Stimulated activated CD4-positive, alpha-beta T cell treated with anti-CD3 and anti-CD28 coated beads, Interleukin-1b, Interleukin-23, amount 100 ng/mL, for 4 hours (primary cell): ENCODE measurements at regions not wholly inside any gene's neighbourhood (a gene's known extent, or its start where the extent isn't known, plus 50 kb on each side); places are given as distances from the start of the nearest gene placed in this dataset.
"Not testable (repeated sequence)": the region's sequence is repeated elsewhere in the genome, so short reads cannot be mapped to it uniquely, and the experiment has no call there.

Experiments
- DNase-seq, 2 donors: peaks; one replicate each; pipeline ENCODE4 v3.0.0-alpha.2; 2020; ENCODE audit warnings: low read depth in 2 of 2

GRCh38 chr7:16369855-16370254, 51.5 kb downstream of the CRPPA start:
- no peak for DNase-seq

DNA sequence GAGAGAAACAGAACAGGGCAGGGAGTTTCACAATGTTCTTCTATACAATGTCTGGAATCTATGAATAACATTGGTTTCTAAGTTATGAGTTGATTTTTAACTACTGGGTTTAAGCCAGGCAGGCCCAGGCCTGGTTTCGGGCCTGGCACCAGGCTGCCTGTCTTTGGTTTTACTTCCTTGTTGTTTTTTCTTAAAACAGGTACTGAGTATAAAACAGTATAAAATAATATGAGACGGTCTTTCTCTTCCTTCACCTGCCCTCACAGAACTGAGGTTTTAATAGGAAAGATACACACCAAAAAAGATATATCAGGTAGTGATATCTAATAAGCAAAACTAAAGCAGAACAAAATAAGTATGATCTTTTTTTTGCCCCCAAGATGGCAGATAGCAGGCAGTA, 52.0 kb downstream of the CRPPA start:
- DNase-seq = not testable (repeated sequence)

DNA sequence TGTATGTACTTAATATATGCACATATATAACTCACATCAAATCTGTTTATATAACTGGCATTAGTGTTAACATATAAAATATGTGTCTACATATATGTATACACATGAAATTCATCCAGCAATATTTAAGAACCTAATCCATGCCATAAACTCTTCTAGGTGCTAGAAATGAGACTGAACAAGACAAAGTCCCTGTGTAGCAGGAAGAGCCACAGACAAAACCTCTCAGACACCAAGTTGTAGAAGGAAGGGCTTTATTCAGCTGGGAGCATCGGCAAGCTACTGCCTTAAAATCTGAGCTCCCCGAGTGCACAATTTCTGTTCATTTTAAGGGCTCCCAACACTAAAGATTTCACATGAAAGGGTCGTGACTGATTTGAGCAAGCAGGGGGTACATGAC, 52.5 kb downstream of the CRPPA start:
- no peak for DNase-seq

- no peak for DNase-seq
These were observed 54.2 kb downstream of the CRPPA start for GRCh38 chr7:16367115-16367514.

DNA sequence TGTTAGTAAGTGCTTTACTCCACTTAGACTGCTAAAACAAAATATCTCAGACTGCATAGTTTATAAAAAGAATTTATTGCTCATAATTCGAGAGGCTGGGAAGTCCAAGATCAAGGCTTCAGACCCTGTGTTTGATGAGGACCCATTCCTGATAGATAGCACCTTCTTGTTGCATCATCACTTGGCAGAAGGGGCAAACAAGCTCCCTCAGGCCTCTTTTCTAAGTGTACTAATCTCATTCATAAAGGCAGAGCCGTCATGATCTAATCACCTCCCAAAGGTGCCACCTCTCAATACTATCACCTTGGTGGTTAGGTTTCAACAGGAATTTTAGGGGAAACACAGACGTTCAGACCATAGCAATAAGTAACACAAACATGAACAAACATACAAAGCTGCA, 55.4 kb downstream of the CRPPA start:
- DNase-seq = no peak

DNA sequence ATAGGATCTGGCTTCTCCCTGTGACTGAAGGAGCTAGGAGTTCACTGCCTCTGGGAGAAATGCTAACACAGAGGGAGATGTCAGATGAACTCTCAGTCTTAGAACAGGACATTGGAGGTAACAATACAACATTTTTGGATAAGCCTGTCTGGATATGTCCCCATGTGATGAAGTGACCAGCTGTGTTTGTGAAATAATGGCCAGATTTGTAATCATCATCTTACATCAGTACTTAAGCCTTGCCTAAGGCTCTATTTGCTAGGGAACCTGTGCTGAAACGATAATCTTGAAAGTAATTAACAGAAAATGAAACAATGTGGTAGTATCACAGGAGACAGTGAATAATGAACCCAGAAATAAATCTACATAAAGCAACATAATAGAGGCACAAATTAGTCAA, 56.2 kb downstream of the CRPPA start:
- DNase-seq = no peak

DNA sequence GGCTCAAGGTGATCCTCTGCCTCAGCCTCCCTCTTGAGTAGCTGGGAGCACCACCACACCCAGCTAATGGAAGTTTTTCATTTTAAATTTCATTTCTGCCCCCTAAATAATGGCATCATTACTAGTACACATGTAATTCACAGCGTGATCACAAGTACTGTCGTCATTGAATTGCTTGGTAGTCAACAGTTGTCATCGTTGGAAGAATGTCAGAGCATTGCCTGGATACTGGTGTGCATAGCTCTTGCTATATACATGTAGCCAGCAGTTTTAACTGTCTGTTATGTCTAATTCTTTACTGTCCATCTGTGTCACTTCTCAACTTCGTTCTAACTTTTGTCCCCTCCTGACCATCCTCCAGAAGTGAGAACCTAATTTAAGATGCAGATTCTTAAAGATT, 62.1 kb downstream of the CRPPA start:
- no peak for DNase-seq

DNA sequence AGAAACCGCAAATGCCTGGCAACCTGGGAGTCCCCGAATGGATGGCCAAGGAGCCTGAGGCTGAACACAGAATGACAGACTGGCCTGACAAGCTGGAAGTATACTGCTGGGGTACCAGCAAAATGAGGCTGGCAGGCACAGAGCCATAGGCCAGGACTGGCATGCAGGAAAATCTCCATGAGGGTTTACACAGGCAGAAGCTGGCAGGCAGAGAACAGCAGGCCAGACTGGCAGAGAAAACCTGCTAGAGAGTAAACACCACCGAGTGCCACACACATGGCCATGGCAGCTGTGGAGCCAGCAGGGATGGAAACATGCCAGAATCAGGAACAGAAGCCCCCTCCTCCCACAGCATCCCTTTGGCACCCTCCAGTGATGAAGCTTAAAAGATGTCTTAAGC, 63.4 kb downstream of the CRPPA start:
- no peak for DNase-seq

- no peak for DNase-seq
These were observed 63.9 kb downstream of the CRPPA start for GRCh38 chr7:16357474-16357873.

DNA sequence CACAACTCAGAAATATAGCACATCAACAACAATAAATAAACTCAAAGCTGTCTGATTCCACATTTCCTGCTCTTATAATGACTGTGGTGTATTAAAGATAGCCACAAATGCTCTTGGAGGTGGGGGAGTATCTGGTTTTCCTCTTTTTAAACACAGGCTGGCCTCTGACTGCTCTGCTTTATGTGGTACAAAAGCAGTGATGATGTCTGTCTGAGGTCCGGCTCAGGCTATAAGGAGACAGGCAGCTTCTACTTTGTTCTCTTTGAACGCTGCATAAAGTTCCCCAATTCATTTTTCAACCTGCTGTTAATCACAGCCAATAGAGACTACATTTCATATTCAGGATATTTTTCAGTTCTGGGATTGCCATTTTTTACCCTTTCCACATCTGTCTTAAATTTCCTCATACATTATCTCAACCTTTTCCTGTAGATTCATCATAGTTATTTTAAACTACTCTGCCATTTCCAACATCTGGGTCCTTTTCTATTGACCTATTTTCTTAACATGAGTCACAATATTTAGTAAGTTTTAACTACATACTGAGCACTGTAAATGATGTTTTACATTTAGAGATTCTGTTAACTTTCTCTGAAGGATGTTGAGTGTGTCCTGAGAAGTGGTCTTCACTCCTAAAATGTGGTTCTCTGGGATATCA, 64.9 kb downstream of the CRPPA start:
- no peak for DNase-seq

DNA sequence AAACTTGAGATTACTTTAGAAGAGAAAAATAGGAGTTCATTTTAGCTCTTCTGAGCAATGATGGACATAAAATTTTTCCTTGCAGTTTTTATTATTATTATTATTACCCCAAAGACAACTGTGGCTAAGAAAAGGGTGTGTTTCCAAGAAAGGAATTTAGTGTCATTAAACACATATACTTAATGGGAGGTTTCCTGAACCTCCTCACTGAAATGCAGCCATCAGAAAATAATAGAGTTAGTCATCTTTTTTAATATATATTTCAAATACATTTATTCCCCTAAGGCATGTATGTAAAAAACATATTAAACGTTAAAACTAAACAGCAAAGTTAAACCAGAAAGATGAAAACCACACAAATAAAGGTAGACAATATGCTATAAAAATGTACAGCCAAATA, 66.8 kb downstream of the CRPPA start:
- DNase-seq = no peak

- DNase-seq = no peak
These were observed 68.1 kb downstream of the CRPPA start for GRCh38 chr7:16353226-16353625.

DNA sequence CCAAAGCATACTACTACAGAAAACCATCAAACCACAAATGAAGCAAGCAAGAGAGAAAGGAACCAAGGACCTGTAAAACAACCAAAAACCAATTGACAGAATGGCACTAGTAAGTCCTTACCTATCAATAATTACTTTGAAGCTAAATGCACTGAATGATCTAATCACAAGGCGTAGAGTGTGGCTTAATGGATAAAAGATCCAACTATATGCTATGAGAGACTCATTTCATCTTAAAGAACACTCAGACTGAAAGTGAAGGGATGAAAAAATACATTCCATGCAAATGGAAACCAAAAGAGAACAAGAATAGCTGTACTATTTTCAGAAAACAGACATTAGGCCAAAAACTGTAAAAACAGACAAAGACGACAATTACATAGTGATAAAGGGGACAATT, 70.7 kb downstream of the CRPPA start:
- no peak for DNase-seq

GRCh38 chr7:16348251-16348650, 73.1 kb downstream of the CRPPA start:
- no peak for DNase-seq

- no peak for DNase-seq
These were observed 73.5 kb downstream of the CRPPA start for GRCh38 chr7:16347827-16348192.

GRCh38 chr7:16347066-16347826, 74.1 kb downstream of the CRPPA start:
- DNase-seq = no peak

DNA sequence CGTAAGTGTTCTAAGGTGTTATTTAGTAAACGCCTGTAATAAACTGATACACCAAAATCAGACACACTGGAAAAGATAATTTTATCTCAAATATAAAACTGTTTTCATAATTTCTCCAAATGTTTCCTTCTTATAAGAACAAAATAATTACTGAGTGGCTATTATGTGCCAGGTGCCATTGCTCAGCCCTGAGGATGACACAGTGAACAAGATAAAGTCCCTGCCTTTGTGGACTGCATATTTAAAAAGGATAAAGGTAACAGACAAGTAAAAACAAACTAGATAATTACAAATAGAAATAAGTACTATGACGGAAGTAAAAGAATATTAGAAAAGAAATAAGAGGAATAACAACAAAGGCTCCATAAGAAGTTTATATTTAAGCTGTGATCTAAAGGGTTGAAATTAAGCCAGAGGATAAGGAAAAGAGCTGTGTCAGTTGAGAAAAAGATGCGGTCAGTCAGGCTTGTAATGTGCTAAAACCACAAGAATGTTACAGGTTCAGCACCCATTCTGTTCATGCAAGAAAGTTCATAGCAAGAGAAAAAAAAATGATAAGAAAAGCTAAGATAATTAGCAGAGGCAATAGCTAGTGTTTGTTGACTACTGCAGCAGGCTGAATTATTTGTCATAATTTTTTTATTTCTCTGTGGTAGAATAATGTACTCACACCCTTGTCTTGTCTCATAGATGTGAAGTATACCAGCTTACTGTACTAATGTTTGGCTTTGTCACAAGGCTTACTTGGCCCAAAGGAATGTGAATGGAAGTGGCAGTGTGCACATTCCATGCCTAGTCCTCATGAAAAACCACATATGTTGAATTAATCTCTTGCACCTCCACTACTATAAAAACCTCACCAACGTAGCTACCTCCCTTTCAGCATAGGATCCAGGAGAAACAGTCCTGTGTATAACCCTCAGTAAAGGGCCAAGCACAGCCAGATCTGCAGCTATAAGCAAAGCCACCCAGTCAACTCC, 75.1 kb downstream of the CRPPA start:
- DNase-seq = no peak

GRCh38 chr7:16344927-16345326, 76.4 kb downstream of the CRPPA start:
- no peak for DNase-seq

DNA sequence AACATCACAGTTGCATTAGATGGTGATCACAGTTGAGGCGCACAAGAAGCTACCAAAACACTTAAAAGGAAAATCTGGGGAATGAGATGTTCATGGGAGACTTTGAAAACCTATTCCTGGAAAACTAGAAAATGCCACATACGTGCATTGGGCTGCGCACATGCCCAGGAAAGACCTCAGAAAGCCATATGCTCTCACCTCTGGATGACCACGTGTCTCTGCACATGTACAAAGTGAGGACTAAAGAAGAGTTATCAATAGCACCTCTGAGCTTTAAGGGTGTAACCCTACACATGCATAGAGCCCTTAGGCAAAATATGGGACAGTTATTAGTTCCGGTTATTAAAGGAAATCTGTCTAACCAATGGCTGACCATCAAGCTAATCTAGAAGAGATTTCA, 77.7 kb downstream of the CRPPA start:
- DNase-seq = no peak

DNA sequence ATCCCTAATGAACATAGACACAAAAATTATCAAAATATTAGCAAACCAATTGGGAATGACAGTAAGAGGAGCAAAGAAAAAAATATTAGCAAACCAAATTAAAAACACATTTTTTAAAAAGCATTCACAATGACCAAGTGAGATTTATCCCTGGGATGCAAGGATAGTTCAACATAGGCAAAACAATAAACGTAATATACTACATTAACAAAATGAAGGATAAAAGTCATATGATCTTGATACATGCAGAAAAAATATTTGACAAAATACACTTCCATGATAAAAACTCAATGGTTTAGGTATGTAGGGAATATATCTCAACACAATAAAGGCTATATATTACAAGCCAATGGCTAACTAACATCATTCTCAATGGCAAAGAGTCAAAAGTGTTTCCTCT, 83.3 kb downstream of the CRPPA start:
- DNase-seq = no peak

GRCh38 chr7:16326106-16326505, 95.2 kb downstream of the CRPPA start:
- DNase-seq = no peak

DNA sequence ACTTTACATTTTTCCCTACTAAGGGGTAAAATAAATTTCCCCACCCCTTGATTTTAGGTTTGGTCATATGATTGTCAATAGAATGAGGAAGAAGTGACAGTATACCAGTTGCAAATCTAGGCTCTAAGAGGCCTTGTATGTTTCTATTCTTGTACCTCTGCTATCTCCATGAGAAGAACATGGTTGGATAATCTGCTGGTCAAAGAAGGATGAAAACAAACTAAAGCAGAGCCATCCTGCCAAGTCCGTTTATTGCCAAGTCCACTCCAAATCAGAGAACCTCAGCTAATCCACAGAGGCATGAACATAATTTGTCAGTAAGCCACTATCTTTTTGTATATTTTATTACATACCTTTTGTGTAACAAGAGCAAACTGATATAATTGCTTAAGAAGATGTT, 98.0 kb downstream of the CRPPA start:
- DNase-seq = no peak
